ENCODE measurements at regions not wholly inside any gene's neighbourhood (a gene's known extent, or its start where the extent isn't known, plus 50 kb on each side); places are given as distances from the start of the nearest gene placed in this dataset.

GRCh38 chr9:118609355-118610044 is 759.7 kb downstream of the BRINP1 start:
- no peaks in the 10 kb centered on the region for H3K36me3 ChIP-seq
- DNase-seq, result no peak
- H3K9me3 ChIP-seq, result no peaks in the 10 kb centered on the region
- H3K4me3 ChIP-seq (ENCODE audit: low read depth, low read length), result no peak overlapping the region
- TF ChIP-seq, protein P1, sequence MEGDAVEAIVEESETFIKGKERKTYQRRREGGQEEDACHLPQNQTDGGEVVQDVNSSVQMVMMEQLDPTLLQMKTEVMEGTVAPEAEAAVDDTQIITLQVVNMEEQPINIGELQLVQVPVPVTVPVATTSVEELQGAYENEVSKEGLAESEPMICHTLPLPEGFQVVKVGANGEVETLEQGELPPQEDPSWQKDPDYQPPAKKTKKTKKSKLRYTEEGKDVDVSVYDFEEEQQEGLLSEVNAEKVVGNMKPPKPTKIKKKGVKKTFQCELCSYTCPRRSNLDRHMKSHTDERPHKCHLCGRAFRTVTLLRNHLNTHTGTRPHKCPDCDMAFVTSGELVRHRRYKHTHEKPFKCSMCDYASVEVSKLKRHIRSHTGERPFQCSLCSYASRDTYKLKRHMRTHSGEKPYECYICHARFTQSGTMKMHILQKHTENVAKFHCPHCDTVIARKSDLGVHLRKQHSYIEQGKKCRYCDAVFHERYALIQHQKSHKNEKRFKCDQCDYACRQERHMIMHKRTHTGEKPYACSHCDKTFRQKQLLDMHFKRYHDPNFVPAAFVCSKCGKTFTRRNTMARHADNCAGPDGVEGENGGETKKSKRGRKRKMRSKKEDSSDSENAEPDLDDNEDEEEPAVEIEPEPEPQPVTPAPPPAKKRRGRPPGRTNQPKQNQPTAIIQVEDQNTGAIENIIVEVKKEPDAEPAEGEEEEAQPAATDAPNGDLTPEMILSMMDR (IDR thresholded peaks at IDR 0.05; ENCODE audit: low read depth, low read length), result no peak
- no peaks in the 10 kb centered on the region for H3K27me3 ChIP-seq
- H3K4me1 ChIP-seq, result no peaks in the 10 kb centered on the region

DNA sequence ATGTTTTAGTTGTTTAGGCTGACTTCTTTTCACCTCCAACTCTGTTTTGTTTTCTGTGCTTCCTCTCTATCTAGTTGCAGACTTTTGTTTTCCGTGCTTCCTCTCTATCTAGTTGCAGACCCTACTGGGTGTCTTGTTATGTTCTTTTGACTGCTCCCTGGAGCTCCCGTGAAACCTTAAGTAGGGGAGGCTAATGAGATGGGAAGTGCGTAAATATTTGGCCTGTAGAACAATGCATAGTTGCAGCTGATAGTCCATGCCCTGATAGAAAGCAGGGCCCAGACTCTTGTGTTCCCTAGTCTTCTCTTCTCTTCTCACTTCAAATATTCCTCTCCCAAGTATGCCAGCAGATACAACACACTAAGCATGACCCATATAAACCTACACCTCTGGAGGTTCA is 757.0 kb downstream of the BRINP1 start:
- no peak for DNase-seq
- Histone ChIP-seq H3K27me3 (no peaks in the 10 kb centered on the region), H3K4me3 (ENCODE audit: low read depth, low read length) (no peak overlapping the region), H3K36me3 (no peaks in the 10 kb centered on the region), H3K4me1 (no peaks in the 10 kb centered on the region), H3K9me3 (no peaks in the 10 kb centered on the region)
- TF ChIP-seq, protein P1 (IDR thresholded peaks at IDR 0.05; ENCODE audit: low read depth, low read length), result no peak

DNA sequence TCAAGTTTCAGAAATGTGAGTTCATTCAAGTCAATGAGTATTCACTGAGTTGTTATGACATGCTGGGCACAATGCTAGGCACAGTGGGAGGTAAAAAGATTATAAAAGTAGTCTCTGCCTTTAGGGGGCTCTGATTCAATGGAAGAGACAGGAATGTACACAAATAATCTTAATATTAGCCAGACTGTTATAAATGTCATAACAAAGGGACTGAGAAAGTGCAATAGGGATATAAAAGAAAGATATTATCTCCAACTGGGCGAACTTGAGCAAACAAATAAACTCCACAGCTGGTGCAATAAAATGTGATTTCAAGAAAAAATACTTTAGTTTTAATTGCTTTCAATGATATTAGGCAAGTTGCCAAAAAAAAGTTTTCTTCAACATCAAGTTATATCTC is 755.2 kb downstream of the BRINP1 start:
- Histone ChIP-seq H3K9me3 (no peaks in the 10 kb centered on the region), H3K36me3 (no peaks in the 10 kb centered on the region), H3K4me3 (ENCODE audit: low read depth, low read length) (no peak overlapping the region), H3K4me1 (no peaks in the 10 kb centered on the region), H3K27me3 (no peaks in the 10 kb centered on the region)
- TF ChIP-seq, protein P1 (IDR thresholded peaks at IDR 0.05; ENCODE audit: low read depth, low read length), result no peak
- DNase-seq, result no peak

DNA sequence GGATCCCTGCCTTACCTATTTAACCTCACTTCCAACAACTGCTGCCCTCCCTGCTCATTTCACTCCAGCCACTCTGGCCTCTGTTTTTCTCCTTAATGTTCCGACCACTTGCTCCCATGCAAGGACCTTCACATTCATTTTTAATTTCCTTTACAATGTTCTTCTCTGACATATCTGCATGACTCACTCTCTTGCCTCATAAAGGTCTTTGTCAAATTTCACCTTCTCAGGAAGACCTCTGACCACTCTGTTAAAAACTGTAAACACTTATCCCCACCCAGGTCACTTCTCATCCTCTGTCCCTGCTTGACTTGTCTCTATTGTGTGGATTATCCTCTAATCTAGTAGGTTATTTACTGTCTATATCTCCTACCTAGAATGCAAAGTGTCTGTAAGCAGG is 751.2 kb downstream of the BRINP1 start:
- no peaks in the 10 kb centered on the region for H3K4me1 ChIP-seq
- no peak for DNase-seq
- no peaks in the 10 kb centered on the region for H3K9me3 ChIP-seq
- H3K4me3 ChIP-seq (ENCODE audit: low read depth, low read length), result no peak overlapping the region
- TF ChIP-seq, protein P1 (IDR thresholded peaks at IDR 0.05; ENCODE audit: low read depth, low read length), result no peak
- no peaks in the 10 kb centered on the region for H3K36me3 ChIP-seq
- H3K27me3 ChIP-seq, result no peaks in the 10 kb centered on the region

GRCh38 chr9:118618849-118619248 is 750.4 kb downstream of the BRINP1 start:
- Histone ChIP-seq H3K4me3 (ENCODE audit: low read depth, low read length) (no peak overlapping the region), H3K36me3 (no peaks in the 10 kb centered on the region), H3K4me1 (no peaks in the 10 kb centered on the region), H3K9me3 (no peaks in the 10 kb centered on the region), H3K27me3 (no peaks in the 10 kb centered on the region)
- DNase-seq, result no peak
- TF ChIP-seq, protein P1 (IDR thresholded peaks at IDR 0.05; ENCODE audit: low read depth, low read length), result no peak

- Histone ChIP-seq H3K4me1 (no peaks in the 10 kb centered on the region), H3K27me3 (no peaks in the 10 kb centered on the region), H3K36me3 (no peaks in the 10 kb centered on the region), H3K4me3 (ENCODE audit: low read depth, low read length) (no peak overlapping the region), H3K9me3 (no peaks in the 10 kb centered on the region; the same call in 1 of the 2 replicates)
- TF ChIP-seq, protein P1 (IDR thresholded peaks at IDR 0.05; ENCODE audit: low read depth, low read length), result no peak
- DNase-seq, result no peak
Observed at GRCh38 chr9:118624608-118625007, 744.6 kb downstream of the BRINP1 start.

Data from BE2C (cell line).